Suprapubic skin (tissue), 4 donors: ENCODE measurements at regions not wholly inside any gene's neighbourhood (a gene's known extent, or its start where the extent isn't known, plus 50 kb on each side); places are given as distances from the start of the nearest gene placed in this dataset.

Source experiments
- DNase-seq, 2 donors: peaks; one replicate each; pipeline ENCODE4 v3.0.0-alpha.2; 2019; ENCODE audit warnings: low spot score in 2 of 2
- H3K27ac ChIP-seq: fragments of 200-600 bp; sonication (generic); one replicate; pipeline ENCODE4 v1.5.1; 2019
- H3K27me3 ChIP-seq: fragments of 200-600 bp; sonication (generic); one replicate; pipeline ENCODE4 v1.5.1; 2019
- H3K36me3 ChIP-seq: fragments of 200-600 bp; sonication (generic); one replicate; pipeline ENCODE4 v1.5.1; 2019
- H3K4me1 ChIP-seq: fragments of 200-600 bp; sonication (generic); one replicate; pipeline ENCODE4 v1.5.1; 2019
- H3K4me3 ChIP-seq: fragments of 200-600 bp; sonication (generic); one replicate; pipeline ENCODE4 v1.5.1; 2019; ENCODE audit warnings: mild to moderate bottlenecking
- H3K9me3 ChIP-seq: fragments of 200-600 bp; sonication (generic); one replicate; pipeline ENCODE4 v1.5.1; 2019
- EP300 ChIP-seq: sonication (generic); formaldehyde crosslinking; IDR thresholded peaks from one replicate; pipeline ENCODE4 v1.6.1; 2017; ENCODE audit warnings: antibody characterized with exemption
- POLR2A ChIP-seq, 2 donors: fragments of 450-650 bp; IDR thresholded peaks; one replicate each; pipeline ENCODE4 v1.6.1; 2017; ENCODE audit warnings: antibody characterized with exemption in 2 of 2, mild to moderate bottlenecking in 2 of 2, moderate library complexity in 2 of 2
- POLR2AphosphoS5 ChIP-seq, 3 donors: sonication (generic); formaldehyde crosslinking; IDR thresholded peaks; one replicate each; pipeline ENCODE4 v1.6.1; 2017; ENCODE audit warnings: antibody characterized with exemption in 3 of 3
- WGBS: methylation state at CpG from one replicate; pipeline ENCODE4 v1.1.5; 2018; 5-methylcytosine and 5-hydroxymethylcytosine counted together
- TF ChIP-seq, protein P1 (sequence below), 2 donors: fragments of 200-600 bp in 1 of 2; fragments of 450-650 bp in 1 of 2; sonication (generic) in 1 of 2; IDR thresholded peaks; one replicate each; pipeline ENCODE4 v1.5.1; 2016 to 2019; ENCODE audit warnings: antibody characterized with exemption in 2 of 2, mild to moderate bottlenecking in 1 of 2, moderate library complexity in 1 of 2

- Histone ChIP-seq H3K27me3 (no peaks in the 10 kb centered on the region), H3K27ac (no peak overlapping the region), H3K36me3 (no peaks in the 10 kb centered on the region), H3K4me1 (no peaks in the 10 kb centered on the region), H3K4me3 (no peak overlapping the region), H3K9me3 (no peaks in the 10 kb centered on the region)
- WGBS = 91% methylated on average over 1 of the region's 1 CpG
- DNase-seq = no peak
- TF ChIP-seq EP300 = no peak
- no peak for TF ChIP-seq POLR2A (IDR thresholded peaks at IDR 0.05)
- no peak for TF ChIP-seq POLR2AphosphoS5 (IDR thresholded peaks at IDR 0.05)
- TF ChIP-seq, protein P1, sequence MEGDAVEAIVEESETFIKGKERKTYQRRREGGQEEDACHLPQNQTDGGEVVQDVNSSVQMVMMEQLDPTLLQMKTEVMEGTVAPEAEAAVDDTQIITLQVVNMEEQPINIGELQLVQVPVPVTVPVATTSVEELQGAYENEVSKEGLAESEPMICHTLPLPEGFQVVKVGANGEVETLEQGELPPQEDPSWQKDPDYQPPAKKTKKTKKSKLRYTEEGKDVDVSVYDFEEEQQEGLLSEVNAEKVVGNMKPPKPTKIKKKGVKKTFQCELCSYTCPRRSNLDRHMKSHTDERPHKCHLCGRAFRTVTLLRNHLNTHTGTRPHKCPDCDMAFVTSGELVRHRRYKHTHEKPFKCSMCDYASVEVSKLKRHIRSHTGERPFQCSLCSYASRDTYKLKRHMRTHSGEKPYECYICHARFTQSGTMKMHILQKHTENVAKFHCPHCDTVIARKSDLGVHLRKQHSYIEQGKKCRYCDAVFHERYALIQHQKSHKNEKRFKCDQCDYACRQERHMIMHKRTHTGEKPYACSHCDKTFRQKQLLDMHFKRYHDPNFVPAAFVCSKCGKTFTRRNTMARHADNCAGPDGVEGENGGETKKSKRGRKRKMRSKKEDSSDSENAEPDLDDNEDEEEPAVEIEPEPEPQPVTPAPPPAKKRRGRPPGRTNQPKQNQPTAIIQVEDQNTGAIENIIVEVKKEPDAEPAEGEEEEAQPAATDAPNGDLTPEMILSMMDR (IDR thresholded peaks at IDR 0.05) = no peak
Measured at GRCh38 chr5:91229031-91229727, 153.9 kb downstream of the ARRDC3 start.

DNA sequence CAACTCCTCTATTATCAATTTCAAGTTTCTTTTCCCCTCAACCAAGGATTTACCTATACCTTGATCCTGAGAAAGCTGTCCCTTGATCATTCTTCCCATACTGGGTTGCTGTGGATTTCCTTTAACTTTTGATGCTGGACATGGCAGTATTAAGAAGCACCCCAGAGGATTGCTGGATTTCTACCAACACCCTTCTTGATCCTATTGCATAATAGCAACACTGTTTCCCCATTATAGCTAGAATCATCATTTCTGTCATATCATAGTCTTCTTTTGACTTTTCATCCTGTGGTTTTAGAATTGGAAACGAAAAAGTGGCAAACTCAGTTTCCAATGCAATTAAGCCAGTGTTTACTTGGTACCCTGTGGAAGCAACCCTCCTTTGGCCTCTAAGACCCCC, 154.9 kb downstream of the ARRDC3 start:
- Histone ChIP-seq H3K27ac (no peak overlapping the region), H3K36me3 (no peaks in the 10 kb centered on the region), H3K27me3 (no peaks in the 10 kb centered on the region), H3K9me3 (no peaks in the 10 kb centered on the region), H3K4me1 (no peaks in the 10 kb centered on the region), H3K4me3 (no peak overlapping the region)
- TF ChIP-seq POLR2AphosphoS5 (IDR thresholded peaks at IDR 0.05) (no peak), EP300 (no peak), POLR2A (IDR thresholded peaks at IDR 0.05) (no peak)
- TF ChIP-seq, protein P1 (IDR thresholded peaks at IDR 0.05) = no peak
- no peak for DNase-seq
- WGBS = 94% methylated on average over 1 of the region's 1 CpG

DNA sequence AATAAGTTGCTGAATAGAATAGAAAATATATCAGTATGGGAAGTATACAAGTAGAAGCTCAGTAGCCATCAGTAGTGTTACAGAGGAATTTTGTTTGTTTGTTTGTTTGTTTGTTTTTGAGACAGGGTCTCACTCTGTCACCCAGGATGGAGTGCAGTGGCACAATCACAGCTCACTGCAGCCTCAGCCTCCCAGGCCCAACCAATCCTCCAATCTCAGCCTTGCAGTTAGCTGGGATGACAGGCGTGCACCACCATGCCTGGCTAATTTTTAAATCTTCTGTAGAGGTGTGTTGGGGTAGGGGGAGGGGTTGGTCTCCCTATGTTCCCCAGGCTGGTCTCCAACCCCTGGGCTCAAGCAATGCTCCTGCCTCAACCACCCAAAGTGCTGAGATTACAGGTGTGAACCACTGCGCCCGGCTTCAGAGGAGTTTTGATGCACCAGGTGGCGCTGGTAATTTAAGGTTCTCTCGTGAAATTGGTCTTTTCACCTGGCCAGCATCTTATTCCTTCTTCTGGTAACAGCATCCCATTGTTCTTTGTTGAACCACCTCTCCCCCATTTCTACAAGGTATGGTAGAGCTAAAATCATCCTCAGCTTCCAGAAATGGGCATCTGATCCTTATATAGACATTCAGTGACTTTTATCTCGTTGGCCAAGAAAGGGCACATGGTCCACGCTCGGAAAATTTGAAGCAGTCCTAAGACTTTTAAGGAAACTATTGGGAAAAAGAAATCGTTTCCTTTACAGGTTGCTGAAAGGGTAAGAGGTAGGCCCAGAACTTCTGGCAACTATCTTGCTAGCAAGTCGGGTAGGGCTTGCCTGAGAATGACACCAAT, 157.1 kb downstream of the ARRDC3 start:
- WGBS = 79% methylated on average over 10 of the region's 10 CpGs
- H3K27me3 ChIP-seq = no peaks in the 10 kb centered on the region
- TF ChIP-seq POLR2AphosphoS5 (IDR thresholded peaks at IDR 0.05) (no peak), EP300 (no peak), POLR2A (IDR thresholded peaks at IDR 0.05) (no peak)
- TF ChIP-seq, protein P1 (IDR thresholded peaks at IDR 0.05) = no peak

DNA sequence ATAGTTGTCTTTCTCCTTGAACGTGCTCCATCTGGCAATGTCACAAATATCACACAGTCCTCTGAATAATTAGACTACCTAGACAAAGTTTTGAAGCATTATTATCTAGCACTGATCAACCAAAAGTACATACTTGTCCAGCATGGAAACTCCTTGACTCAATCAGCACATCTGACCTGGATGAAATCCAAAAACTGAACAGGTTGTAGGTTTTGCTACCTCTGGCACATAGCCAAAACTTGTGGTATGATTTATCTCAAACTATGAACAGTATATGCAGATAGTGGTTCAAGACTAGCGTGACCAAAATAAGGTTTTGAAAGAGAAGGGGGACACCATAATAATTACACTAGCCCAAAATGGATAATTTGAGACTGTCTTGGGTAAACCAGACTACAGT, 158.1 kb downstream of the ARRDC3 start:
- Histone ChIP-seq H3K36me3 (no peaks in the 10 kb centered on the region), H3K4me3 (no peak overlapping the region), H3K9me3 (no peaks in the 10 kb centered on the region), H3K27ac (no peak overlapping the region), H3K4me1 (no peaks in the 10 kb centered on the region), H3K27me3 (no peaks in the 10 kb centered on the region)
- WGBS = 73% methylated on average over 2 of the region's 2 CpGs
- TF ChIP-seq POLR2A (IDR thresholded peaks at IDR 0.05) (no peak), EP300 (no peak), POLR2AphosphoS5 (IDR thresholded peaks at IDR 0.05) (no peak)
- TF ChIP-seq, protein P1 (IDR thresholded peaks at IDR 0.05) = no peak
- no peak for DNase-seq

More for the DNA sequence above, 157.1 kb downstream of the ARRDC3 start:
- no peak overlapping the region for H3K4me3 ChIP-seq
- no peaks in the 10 kb centered on the region for H3K36me3 ChIP-seq
- no peak overlapping the region for H3K27ac ChIP-seq
- no peaks in the 10 kb centered on the region for H3K4me1 ChIP-seq
- DNase-seq = no peak
- H3K9me3 ChIP-seq = no peaks in the 10 kb centered on the region

DNA sequence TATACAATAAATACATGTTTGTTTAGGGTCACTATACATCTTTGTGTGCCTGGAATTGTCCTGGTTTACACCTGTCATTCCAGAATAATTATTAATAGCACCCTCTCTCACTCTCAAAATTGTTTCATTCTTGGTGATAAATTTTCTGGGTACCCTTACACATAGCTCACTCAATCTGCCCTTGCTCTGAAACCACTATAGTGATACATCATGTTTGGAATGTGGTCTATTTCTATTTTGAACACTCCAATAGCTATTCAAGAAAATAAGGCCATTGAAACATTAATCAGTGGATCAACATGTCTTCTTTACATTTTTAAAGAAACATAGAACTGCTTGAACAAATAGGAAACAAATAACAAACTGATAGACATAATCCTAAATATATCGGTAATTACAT, 158.7 kb downstream of the ARRDC3 start:
- Histone ChIP-seq H3K4me1 (peaks cover 4% of the 10 kb centered on the region), H3K36me3 (no peaks in the 10 kb centered on the region), H3K4me3 (no peak overlapping the region), H3K27me3 (no peaks in the 10 kb centered on the region), H3K27ac (no peak overlapping the region), H3K9me3 (no peaks in the 10 kb centered on the region)
- no peak for DNase-seq
- 94% methylated on average over 1 of the region's 1 CpG for WGBS
- no peak for TF ChIP-seq POLR2A (IDR thresholded peaks at IDR 0.05)
- TF ChIP-seq POLR2AphosphoS5 (IDR thresholded peaks at IDR 0.05) = no peak
- no peak for TF ChIP-seq EP300
- TF ChIP-seq, protein P1 (IDR thresholded peaks at IDR 0.05) = no peak
